PC-9 (cell line): ENCODE measurements at regions not wholly inside any gene's neighbourhood (a gene's known extent, or its start where the extent isn't known, plus 50 kb on each side); places are given as distances from the start of the nearest gene placed in this dataset.

Source experiments
- CTCF ChIP-seq: fragments of 200-600 bp; sonication (generic); conservative IDR thresholded peaks from 2 replicates; pipeline ENCODE4 v1.6.1; 2017; ENCODE audit warnings: mixed run types, antibody characterized with exemption, mild to moderate bottlenecking, moderate library complexity
- EZH2 ChIP-seq: fragments of 200-600 bp; sonication (generic); IDR thresholded peaks from 2 replicates; pipeline ENCODE4 v1.8.0; 2017; ENCODE audit warnings: antibody characterized with exemption, low read depth

GRCh38 chr2:21841341-21841740 is 717.6 kb downstream of the TDRD15 start:
- no peak for TF ChIP-seq CTCF
- TF ChIP-seq EZH2, result no peak
